IPS-20b (cell line): ENCODE measurements at regions not wholly inside any gene's neighbourhood (a gene's known extent, or its start where the extent isn't known, plus 50 kb on each side); places are given as distances from the start of the nearest gene placed in this dataset.
"Not testable (repeated sequence)": the region's sequence is repeated elsewhere in the genome, so short reads cannot be mapped to it uniquely, and the experiment has no call there.

Source experiments
- H3K27ac ChIP-seq: one replicate; pipeline ENCODE4 v1.5.1; 2013; ENCODE audit warnings: low read length
- H3K27me3 ChIP-seq: 2 replicates; pipeline ENCODE4 v1.6.1; 2013; ENCODE audit warnings: mild to moderate bottlenecking, low read length, inconsistent platforms; ENCODE audit not compliant: insufficient read depth
- H3K36me3 ChIP-seq: 2 replicates; pipeline ENCODE4 v1.6.1; 2013; ENCODE audit warnings: low read depth, mild to moderate bottlenecking, inconsistent platforms, low read length, moderate library complexity; ENCODE audit not compliant: insufficient read depth
- H3K4me1 ChIP-seq: 2 replicates; pipeline ENCODE4 v1.6.1; 2013; ENCODE audit warnings: mild to moderate bottlenecking, control low read depth, inconsistent platforms, low read length, moderate library complexity; ENCODE audit not compliant: insufficient read depth
- H3K4me3 ChIP-seq: 2 replicates; pipeline ENCODE4 v1.5.1; 2013; ENCODE audit warnings: mild to moderate bottlenecking, low read length, inconsistent platforms
- H3K9ac ChIP-seq: 2 replicates; pipeline ENCODE4 v1.6.1; 2013; ENCODE audit warnings: low read depth, mild to moderate bottlenecking, inconsistent platforms, low read length, moderate library complexity
- H3K9me3 ChIP-seq: 2 replicates; pipeline ENCODE4 v1.6.1; 2013; ENCODE audit warnings: mild to moderate bottlenecking, low read depth, low read length, inconsistent platforms; ENCODE audit not compliant: insufficient read depth

DNA sequence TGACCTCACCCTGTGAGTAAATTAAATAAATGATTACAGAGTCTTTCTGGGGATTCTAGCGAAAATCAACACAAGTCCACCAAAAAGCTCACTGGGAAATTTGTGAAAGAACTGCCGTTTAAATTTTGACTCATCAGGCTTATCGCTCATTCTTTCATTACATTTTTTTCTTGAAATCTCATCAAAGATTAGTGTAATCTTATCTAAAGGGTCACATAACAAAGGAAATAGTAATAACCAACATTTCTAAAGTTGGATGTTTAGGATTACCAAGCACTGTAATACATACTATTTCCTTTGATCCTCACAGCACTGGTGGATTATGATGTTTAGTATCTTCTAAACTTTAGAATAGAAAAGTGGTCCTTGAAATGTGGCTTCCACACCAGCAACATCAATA lies 111.1 kb upstream of the CBLB start:
- peaks cover 7% of the 10 kb centered on the region; the same call in 1 of the 2 replicates for H3K9me3 ChIP-seq
- no peaks in the 10 kb centered on the region for H3K4me1 ChIP-seq
- no peak overlapping the region for H3K4me3 ChIP-seq
- H3K27ac ChIP-seq = no peak overlapping the region
- H3K9ac ChIP-seq = no peak overlapping the region
- H3K27me3 ChIP-seq = no peaks in the 10 kb centered on the region
- no peaks in the 10 kb centered on the region for H3K36me3 ChIP-seq

DNA sequence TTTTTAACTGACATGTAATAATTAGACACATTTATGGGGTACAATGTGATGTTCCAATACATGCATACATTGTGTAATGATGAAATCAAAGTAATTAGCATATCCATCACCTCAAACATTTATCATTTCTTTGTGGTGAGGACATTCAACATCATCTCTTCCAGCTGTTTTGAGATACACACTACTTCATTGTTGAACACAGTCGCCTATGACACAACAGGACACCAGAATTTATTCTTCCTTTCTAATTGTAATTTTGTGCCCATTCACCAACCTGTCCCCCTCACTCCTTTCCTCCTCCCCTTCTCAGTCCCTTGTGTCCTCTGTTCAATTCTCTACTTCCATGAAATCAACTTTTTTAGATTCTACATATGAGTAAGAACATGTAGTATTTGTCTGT lies 113.4 kb upstream of the CBLB start:
- H3K4me1 ChIP-seq = no peaks in the 10 kb centered on the region
- no peak overlapping the region for H3K4me3 ChIP-seq
- no peak overlapping the region for H3K27ac ChIP-seq
- H3K9me3 ChIP-seq = peaks cover 7% of the 10 kb centered on the region; the same call in 1 of the 2 replicates
- H3K9ac ChIP-seq = no peak overlapping the region
- no peaks in the 10 kb centered on the region for H3K36me3 ChIP-seq
- no peaks in the 10 kb centered on the region for H3K27me3 ChIP-seq

DNA sequence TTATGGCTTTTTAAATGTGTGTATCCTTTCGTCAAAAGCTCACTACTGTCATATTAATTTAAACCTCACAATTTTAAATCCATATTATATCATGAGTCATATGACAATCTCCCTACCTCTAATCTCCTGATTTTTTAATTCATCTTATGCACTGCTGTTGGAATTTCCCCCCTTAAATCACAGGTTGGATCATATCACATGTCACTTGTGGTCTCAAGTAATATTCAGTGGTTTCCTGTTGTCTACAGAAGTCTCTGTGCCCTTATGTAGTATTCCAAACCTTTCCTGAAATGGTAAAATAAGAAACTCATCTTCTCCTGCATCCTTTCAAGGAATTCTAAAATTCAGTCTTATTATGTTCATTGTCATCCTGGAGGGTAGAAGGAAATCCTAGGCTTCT lies 116.0 kb upstream of the CBLB start:
- Histone ChIP-seq H3K4me1 (no peaks in the 10 kb centered on the region), H3K36me3 (no peaks in the 10 kb centered on the region), H3K27me3 (no peaks in the 10 kb centered on the region), H3K9me3 (peaks cover 7% of the 10 kb centered on the region; the same call in 1 of the 2 replicates), H3K9ac (no peak overlapping the region), H3K4me3 (no peak overlapping the region), H3K27ac (no peak overlapping the region)

DNA sequence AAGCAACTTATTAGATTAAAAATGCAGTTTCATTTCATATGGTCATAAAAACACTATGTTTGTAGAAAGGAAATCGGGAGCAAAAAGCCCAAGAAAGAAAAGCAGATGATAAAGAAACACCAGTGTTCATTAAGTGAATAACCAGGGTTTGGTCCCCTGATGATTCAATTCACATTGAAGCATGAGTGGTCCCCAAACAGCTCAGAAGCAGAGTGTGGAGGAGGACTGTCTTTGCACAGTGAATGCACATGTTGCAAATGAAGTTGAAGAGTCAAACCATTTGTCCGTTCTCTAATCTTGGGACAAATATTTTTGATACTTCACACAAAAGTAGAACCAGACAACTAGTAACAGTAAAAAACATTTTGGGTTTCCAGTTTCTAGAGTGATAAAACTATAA lies 117.5 kb upstream of the CBLB start:
- H3K4me3 ChIP-seq, H3K27ac ChIP-seq, H3K4me1 ChIP-seq, H3K27me3 ChIP-seq, H3K9ac ChIP-seq, H3K36me3 ChIP-seq: not testable (repeated sequence)
- H3K9me3 ChIP-seq = peaks cover 11% of the 10 kb centered on the region; the same call in 1 of the 2 replicates

DNA sequence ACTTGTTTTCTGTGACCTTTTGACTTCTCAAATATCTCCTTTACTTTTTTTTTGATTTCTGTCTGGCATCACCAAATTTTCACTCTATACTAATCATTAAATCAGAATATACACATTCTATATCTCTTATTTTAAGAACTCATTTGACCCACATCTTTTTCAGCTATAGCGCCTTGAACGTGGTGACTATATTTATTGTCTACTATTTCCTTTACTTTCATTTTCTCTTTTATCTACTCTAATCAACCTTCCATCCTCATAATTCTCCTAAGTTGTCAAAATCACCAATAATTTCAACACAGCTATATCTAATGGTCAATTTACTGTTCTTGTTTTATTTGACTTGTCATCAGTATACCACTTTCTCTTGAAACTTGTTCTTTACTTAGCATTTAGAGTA lies 119.0 kb upstream of the CBLB start:
- no peak overlapping the region for H3K4me3 ChIP-seq
- H3K36me3 ChIP-seq = no peaks in the 10 kb centered on the region
- no peaks in the 10 kb centered on the region for H3K27me3 ChIP-seq
- no peak overlapping the region for H3K9ac ChIP-seq
- no peak overlapping the region for H3K27ac ChIP-seq
- no peaks in the 10 kb centered on the region for H3K4me1 ChIP-seq
- H3K9me3 ChIP-seq = peaks cover 11% of the 10 kb centered on the region; the same call in 1 of the 2 replicates

DNA sequence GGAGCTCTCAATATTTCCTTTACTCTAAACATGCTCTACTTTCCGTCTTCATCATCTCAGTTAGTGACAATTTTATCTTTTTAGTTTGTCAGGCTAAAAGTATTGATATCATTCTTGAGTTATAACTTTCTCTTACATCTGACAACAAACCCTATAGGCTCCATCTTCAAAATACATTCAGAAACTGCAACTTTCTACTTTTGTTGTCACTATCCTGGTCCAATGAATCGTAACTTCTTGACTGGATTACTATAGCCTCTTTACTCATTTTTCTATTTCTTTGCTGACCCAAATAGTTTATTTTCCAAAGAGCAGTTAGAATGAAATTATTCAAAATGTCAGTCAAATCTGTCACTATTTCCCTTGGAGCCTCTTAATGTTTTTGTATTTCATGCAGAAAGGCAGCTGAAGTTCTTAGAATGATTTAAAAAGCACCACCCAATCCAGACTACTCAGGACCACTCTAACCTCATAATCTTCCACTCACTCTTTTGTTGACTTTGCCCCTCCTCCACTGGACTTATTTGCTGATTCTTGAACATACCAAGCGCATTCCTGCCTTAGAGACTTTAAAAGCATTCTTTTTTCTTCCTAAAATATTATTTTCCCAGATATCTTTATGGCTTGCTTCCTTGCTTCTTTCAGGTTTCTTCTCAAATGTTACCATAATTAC lies 119.9 kb upstream of the CBLB start:
- no peaks in the 10 kb centered on the region for H3K36me3 ChIP-seq
- H3K9ac ChIP-seq = no peak overlapping the region
- H3K27ac ChIP-seq = no peak overlapping the region
- no peaks in the 10 kb centered on the region for H3K27me3 ChIP-seq
- H3K4me3 ChIP-seq = no peak overlapping the region
- peaks cover 7% of the 10 kb centered on the region; the same call in 1 of the 2 replicates for H3K9me3 ChIP-seq
- H3K4me1 ChIP-seq = no peaks in the 10 kb centered on the region

DNA sequence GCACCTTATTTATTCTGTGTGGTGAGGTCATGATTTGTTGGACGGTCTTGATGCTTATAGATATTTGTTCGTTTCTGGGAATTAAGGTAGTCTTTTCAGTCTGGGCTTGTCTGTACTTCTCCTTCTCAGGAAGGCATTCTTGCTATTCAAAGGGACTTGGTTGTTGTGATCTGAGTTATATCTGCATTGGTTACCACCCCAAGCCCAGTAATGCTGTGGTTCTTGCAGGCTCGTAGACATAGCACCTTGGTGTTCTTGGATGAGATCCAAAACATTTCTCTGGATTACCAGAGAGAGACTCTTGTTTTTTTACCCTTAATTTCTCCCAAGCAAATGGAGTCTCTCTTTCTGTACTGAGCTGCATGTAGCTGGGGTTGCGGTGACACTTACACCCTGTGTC lies 128.0 kb upstream of the CBLB start:
- Histone ChIP-seq H3K27ac (no peak overlapping the region), H3K36me3 (no peaks in the 10 kb centered on the region), H3K9me3 (no peaks in the 10 kb centered on the region), H3K4me3 (no peak overlapping the region), H3K9ac (no peak overlapping the region), H3K4me1 (no peaks in the 10 kb centered on the region), H3K27me3 (no peaks in the 10 kb centered on the region)

DNA sequence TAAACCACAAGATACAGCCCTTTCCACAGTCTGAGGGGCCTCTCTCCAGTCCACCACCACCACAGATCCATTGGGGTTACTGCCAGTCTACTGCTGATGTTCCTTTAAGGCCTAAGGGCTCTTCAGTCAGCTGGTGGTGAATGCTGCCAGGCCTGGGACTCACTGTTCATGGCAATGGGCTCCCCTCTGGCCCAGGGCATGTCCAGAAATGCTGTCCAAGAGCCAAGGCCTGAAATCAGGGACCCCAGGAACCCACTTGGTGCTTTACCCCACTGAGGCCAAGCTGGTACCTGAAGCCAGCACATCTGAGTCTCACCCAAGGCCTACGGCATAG lies 128.6 kb upstream of the CBLB start:
- Histone ChIP-seq H3K9ac (no peak overlapping the region), H3K4me3 (no peak overlapping the region), H3K9me3 (no peaks in the 10 kb centered on the region), H3K36me3 (no peaks in the 10 kb centered on the region), H3K27me3 (no peaks in the 10 kb centered on the region), H3K27ac (no peak overlapping the region), H3K4me1 (no peaks in the 10 kb centered on the region)

DNA sequence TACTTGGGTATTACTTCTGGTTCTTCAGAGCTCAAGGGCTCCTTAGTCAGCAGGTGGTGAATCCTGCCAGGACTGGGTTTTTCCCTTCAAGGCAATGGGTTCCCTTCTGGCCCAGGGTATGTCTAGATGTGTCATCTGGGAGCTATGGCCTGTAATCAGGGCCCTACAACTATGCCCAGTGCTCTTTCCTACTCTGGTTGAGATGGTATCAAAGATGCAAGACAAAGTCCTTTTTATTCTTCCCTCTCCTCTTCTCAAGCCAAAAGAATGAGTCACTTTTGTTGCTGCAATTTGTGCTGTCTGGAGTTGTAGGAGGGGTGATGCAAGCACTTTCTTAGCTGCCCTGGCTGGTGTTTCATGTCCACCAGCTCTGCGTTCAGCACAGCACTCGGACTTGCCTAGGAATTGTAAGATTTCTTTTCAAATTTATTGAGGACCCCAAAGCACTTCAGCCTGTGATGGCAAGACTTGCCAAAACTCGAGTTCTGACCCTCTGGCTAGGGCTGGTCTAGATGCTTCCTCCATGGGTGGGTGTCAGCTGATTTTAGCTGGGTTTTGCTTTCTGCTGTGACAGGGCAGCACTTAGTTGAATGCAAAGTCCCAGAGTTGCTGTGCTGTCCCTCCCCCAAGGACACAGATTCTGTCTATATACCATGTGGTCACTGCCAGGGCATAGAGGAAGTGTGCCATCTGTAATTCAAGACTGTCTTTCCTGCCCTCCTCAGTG lies 129.2 kb upstream of the CBLB start:
- H3K9ac ChIP-seq = no peak overlapping the region
- no peaks in the 10 kb centered on the region for H3K27me3 ChIP-seq
- H3K4me1 ChIP-seq = no peaks in the 10 kb centered on the region
- no peak overlapping the region for H3K27ac ChIP-seq
- no peaks in the 10 kb centered on the region for H3K36me3 ChIP-seq
- no peaks in the 10 kb centered on the region for H3K9me3 ChIP-seq
- H3K4me3 ChIP-seq = no peak overlapping the region

DNA sequence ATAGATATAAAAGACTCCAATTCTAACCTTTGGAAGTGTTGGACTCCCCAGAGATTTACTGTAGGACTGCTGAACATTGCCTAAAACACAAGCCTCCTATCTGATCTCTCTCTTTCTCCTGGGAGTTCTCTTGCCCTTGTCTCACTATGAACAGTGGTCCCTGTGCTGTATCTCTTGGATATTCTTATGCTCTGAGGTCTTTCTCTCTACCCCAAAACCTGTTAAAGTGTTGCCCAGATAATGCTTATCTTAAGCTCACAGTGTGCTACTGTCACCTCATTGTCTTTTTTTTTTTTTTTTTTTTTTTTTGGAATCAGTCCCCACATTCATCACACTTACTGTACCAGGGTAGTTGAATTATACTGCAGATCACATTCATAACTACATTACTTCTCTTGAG lies 131.0 kb upstream of the CBLB start:
- H3K27me3 ChIP-seq = no peaks in the 10 kb centered on the region
- H3K27ac ChIP-seq = no peak overlapping the region

DNA sequence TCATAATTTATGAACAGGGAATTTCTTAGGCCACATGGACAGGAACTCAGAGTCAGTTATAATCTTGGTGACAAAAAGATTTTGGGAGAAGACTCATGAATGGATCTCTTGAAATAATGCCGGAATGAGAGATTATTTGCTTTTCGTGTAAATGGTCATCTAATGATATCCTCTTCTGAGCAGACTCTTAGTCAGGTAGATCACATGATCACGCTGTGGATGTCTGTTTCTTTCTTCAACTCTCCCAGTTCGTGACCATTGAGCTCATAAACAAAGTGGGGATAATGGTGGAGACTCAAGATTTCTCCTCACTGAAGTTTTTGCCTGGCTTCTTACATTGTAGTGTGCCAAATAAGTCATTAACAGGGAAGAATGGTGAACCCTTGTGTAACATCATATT lies 133.1 kb upstream of the CBLB start:
- Histone ChIP-seq H3K27me3 (no peaks in the 10 kb centered on the region), H3K4me1 (no peaks in the 10 kb centered on the region), H3K4me3 (no peak overlapping the region), H3K9me3 (no peaks in the 10 kb centered on the region), H3K27ac (no peak overlapping the region), H3K9ac (no peak overlapping the region), H3K36me3 (no peaks in the 10 kb centered on the region)

More for the DNA sequence above, 131.0 kb upstream of the CBLB start:
- Histone ChIP-seq H3K4me3 (no peak overlapping the region), H3K4me1 (no peaks in the 10 kb centered on the region), H3K9ac (no peak overlapping the region), H3K9me3 (no peaks in the 10 kb centered on the region), H3K36me3 (no peaks in the 10 kb centered on the region)

DNA sequence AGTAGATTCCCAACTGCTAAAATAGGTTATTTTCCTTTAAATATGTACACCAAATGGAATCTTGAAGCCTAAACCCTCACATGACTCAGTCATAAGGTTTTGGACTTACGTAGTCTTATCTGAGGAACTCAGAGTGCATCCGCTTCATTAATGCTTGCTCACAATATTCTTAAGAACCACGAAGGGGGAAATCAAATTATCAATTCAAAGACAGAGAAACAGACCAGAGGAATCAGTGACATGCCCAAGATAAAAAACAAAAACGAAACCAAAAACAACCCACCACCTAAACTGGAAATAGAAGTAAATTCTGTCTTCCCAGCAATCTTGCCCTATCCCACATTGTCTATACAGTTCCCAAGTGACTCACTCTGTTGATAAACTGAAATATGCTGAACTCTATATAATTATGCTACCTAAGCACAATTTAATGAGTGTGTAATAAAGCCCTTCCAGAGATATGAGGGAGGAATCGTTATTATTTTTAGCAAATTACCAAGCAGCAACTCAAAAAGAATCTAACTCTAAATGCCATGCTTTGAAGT lies 135.4 kb upstream of the CBLB start:
- no peak overlapping the region for H3K9ac ChIP-seq
- H3K27me3 ChIP-seq = no peaks in the 10 kb centered on the region
- H3K4me3 ChIP-seq = no peak overlapping the region
- no peaks in the 10 kb centered on the region for H3K4me1 ChIP-seq
- no peaks in the 10 kb centered on the region for H3K36me3 ChIP-seq
- H3K27ac ChIP-seq = no peak overlapping the region
- H3K9me3 ChIP-seq = no peaks in the 10 kb centered on the region
